ENCODE measurements at regions not wholly inside any gene's neighbourhood (a gene's known extent, or its start where the extent isn't known, plus 50 kb on each side); places are given as distances from the start of the nearest gene placed in this dataset.

DNA sequence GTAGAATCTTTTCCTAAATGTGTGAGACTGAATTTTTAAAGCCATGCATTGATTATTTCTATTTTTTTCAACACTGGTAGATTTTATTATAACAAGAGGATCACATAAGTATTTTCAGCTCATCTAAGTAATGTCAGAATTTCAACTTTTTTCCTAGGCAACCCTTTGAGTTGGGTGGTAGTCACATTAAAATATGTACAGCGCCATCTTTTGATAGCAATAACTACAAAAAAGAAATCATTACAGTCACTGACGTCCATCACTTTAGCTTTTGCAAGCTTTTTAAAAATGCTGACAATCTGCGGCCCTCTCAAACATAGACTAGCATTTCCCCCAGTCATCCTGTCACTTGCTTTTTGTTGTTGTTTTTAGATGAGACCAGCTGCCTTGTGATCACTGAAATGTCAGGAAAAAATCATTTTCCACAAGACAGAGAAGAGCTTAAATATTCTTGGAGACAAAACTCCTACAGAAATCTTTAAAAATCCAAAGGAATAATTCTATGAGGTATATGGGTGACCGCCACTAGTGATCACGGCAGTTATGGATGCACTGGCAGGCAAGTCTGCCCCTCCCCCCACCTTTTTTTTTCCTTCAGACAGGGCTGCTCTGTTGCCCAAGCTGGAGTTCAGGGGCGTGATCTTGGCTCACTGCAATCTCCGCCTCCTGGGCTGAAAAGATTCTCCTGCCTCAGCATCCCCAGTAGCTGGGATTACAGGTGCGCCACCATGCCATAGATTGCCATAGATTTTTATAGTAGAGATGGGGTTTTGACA is 384.0 kb upstream of the KCNMB2 start:
- TF ChIP-seq GABPA (IDR thresholded peaks at IDR 0.05 in 1 of 2, conservative IDR thresholded peaks at IDR 0.05 in 1 of 2) = no peak
- TF ChIP-seq, protein P1, sequence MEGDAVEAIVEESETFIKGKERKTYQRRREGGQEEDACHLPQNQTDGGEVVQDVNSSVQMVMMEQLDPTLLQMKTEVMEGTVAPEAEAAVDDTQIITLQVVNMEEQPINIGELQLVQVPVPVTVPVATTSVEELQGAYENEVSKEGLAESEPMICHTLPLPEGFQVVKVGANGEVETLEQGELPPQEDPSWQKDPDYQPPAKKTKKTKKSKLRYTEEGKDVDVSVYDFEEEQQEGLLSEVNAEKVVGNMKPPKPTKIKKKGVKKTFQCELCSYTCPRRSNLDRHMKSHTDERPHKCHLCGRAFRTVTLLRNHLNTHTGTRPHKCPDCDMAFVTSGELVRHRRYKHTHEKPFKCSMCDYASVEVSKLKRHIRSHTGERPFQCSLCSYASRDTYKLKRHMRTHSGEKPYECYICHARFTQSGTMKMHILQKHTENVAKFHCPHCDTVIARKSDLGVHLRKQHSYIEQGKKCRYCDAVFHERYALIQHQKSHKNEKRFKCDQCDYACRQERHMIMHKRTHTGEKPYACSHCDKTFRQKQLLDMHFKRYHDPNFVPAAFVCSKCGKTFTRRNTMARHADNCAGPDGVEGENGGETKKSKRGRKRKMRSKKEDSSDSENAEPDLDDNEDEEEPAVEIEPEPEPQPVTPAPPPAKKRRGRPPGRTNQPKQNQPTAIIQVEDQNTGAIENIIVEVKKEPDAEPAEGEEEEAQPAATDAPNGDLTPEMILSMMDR (IDR thresholded peaks at IDR 0.05; ENCODE audit: low read depth, low read length, missing input control) = no peak
